ENCODE measurements at regions not wholly inside any gene's neighbourhood (a gene's known extent, or its start where the extent isn't known, plus 50 kb on each side); places are given as distances from the start of the nearest gene placed in this dataset.

DNA sequence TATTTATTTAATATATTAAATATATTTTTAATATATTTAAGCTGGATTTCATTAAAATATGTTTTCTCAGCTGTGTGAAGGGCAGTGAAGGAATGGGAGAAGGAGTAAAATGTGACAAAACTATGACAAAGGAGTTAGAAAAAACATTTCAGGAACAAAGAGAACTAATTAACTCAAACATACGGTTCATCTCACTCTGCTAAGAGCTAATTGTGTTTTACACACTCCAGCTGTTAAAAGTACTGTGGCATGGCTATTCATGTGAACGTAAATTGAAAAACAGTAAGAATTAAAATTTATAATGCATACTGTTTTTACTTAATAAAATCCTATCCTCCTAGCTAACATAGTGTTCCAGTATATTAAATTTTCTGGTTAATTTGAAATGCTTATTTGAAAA lies 262.5 kb upstream of the GNAI1 start:
- no peak for DNase-seq (ENCODE audit: low read depth)

DNA sequence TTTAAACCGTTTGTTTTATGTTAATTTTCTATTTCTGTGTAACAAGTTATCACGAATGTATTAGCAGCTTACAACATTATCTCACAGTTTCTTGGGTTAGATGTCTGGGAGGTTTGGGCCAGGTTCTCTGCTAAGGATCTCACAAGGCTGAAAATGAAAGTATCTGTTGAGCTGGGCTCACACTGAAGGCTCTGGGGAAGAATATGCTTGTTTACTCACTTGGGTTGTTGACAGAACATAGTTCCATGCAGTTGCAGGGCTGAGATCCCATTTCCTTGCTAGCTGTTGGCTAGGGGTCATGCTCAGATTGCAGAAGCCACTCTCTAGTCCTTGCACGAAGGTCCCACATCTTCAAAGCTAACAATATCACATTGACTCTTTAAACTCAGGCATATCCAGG lies 266.6 kb upstream of the GNAI1 start:
- DNase-seq (ENCODE audit: low read depth) = no peak

DNA sequence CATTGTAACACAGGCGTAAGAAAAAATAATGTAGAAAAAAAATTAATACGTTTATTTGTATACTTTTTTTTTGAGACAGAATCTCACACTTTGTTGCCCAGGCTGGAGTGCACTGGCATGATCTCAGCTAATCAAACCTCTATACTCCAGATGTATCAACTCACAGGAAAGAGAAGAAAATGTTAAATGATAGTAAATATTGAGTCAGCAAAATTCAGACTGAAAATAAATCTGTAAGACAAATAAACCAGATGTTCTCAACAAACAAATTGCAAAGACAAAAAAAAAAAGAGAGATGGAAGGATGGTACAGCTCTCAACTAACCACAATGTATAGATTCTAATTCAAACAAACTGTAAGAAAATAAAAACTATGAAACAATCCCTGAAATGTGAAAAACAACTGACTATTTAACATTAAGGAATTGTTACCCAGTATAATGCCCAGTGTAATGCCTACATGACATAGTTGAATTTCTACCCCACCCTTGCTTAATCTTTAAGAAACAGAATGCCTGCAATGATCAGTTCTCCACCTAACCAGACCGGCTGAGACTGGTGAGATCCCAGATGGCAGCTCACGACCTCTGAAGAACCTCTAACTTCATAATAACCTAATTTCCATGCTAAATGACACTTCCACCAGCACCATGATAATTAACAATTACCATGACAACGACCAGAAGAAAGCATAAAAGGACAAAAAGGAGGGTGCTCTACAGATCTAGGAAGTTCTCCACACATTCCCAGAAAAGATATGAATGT lies 272.0 kb upstream of the GNAI1 start:
- no peak for DNase-seq (ENCODE audit: low read depth)

DNA sequence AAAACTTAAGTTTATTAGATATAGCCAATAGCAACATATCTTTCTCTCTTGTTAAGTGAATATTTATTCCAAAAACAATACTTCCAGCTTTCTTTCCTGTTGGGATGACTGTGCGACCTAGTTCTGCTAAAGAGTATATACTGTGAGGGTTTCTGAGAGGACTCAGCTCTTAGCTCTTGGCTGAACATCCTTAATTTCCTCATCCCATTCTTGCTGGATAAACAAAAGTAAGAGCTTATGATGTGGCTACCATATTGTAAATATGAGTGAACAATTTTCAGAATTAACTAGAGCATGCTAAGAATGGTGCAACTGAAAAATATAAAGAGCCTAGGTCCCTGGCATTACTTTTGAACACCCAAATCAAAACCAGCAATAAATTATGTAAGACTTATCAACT lies 279.5 kb upstream of the GNAI1 start:
- no peak for DNase-seq (ENCODE audit: low read depth)

DNA sequence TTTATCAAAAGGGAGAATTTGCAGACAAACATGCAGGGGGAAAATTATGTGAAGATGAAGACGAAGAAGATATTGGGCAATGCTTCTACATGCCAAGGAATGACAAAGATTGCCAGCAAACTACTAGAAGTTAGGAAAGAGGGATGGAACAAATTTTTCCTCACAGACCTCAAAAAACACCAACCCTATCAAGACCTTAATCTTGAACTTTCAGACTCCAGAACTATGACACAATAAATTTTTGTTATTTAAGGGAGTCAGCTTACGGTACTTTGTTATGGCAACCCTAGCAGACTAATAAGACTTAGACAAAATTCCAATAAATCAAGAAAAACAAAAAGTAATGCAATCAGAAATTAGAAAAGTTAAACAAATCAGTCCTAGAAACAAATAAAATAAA lies 280.0 kb upstream of the GNAI1 start:
- DNase-seq (ENCODE audit: low read depth) = no peak

DNA sequence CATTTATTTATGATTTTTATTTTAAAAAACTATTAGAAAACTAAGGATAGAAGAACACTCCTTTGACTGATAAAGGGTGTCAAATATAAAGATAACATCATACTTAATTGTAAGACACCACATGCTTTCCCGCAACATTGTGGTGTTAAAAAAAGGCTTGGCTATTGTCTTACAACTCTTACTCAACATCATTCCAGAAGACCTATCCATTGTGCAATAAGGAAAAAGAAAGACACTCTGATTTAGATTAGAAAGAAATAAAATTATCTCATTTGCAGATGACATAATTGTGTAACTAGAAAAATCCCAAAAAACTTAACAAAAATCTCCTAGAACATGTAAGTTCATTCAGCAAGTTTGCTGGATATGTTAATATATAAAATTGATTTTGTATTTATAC lies 296.7 kb upstream of the GNAI1 start:
- no peak for DNase-seq (ENCODE audit: low read depth)

DNA sequence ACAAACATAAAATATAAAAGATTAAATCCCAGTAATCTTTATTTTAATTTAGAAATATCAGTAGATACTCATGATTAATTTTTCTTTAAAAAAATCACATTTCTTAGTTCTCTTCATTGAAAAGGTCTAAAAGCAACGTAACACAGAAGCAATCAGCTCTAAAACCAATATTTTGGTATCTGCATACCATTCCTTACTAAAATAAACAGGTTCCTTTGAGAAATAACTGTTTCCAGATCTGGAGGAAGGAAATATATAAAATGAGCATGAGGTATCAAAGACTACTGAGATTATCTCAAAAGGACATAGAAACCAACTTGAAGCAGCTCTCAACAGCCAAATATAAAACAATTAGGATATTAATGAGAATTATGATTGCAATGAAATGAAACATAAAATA lies 301.0 kb upstream of the GNAI1 start:
- no peak for DNase-seq (ENCODE audit: low read depth)

DNA sequence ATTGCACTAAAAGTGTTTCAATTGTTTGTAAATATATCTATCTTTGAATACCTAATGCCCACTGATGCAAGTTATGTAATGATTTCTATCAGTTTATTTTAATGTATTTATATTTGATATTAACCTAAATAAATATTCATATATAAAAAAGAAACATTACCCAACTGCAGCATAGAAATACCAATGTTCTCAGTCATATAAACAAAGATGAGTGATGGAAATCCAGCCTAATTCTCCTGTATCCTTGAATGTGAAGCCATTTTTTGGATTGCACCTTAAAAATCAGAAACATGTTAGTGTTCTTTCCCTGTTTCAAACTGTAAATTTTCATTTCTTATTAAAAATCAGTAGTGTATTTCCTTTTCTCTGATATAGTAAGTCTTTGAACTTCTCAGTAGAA lies 305.8 kb upstream of the GNAI1 start:
- DNase-seq (ENCODE audit: low read depth) = no peak

DNA sequence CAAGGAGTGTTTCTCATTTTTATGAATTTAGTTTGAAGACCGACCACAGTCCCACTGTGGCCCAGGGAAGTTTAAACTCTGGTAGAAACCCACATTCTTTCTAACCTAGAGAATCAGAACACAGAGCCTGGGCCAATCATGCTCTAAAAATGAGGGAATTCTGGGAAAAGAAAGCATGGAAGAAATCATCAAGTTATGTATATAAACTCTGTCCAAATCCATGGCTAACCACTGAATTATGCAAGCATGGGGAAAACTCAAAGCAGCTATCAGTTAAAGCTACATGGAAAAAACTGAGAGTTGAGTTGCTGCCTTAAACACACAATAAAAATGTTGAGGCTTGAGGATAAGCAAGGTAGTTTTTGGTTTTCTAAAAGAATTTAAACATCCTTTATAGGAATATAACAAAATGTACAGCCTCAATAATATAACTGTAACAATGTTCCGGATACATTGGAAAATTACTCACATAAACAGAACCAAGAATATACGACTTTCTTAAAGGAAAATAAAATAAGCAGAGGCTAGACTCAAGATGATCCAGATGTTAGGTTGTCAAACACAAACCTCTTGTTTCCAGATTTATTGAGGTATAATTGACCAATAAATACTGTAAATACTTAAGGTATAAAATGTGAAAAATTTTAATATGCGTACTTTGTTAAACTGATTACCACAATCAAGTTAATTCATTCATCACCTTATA lies 311.2 kb upstream of the GNAI1 start:
- DNase-seq (ENCODE audit: low read depth) = no peak

DNA sequence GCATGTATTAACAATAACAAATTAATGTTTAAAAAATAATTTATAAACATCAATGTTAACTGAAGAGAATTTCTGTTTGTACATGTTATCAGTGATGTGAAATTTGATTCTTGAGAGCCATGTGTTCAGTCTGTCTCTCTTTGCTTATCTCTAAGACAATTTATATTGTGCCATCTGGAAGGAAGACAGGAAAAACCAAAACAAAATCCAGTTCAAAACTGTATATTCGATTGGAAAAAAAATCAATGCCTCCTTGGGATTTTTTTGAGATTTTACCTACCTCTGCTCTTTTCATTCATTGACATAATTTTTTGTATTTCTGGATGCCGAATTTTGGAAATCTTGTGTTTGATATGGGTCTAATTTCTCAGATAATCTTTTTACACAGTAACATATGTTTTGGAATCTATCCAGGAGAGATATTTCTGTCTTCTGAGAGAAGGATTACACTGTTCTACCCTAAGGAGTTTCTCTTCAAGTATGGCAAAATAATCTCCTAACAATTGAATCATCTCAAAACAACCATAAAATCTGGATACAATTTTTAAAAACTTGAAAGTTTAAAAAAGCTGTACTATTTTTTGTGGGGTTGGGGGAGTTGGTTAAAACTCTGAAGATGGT lies 311.9 kb upstream of the GNAI1 start:
- DNase-seq (ENCODE audit: low read depth) = no peak

DNA sequence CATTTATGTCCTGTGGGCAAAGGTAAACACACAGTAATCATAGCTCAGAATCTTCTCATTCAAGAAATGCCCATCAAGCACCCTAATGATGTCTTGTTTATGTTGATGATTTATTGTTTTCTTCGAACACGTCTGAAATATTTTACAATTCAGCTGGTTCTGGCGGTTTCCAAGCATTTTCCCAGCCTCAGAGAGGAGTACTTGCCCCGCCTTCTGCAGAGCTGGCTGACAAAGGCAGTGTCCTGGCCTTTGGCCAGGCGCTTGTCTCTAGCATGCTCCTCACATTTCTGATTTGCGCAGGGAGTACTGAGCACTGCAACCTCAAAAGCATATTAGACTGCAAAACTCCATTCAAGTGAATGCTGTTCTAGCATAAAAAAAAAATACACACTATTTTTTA lies 314.2 kb upstream of the GNAI1 start:
- no peak for DNase-seq (ENCODE audit: low read depth)

DNA sequence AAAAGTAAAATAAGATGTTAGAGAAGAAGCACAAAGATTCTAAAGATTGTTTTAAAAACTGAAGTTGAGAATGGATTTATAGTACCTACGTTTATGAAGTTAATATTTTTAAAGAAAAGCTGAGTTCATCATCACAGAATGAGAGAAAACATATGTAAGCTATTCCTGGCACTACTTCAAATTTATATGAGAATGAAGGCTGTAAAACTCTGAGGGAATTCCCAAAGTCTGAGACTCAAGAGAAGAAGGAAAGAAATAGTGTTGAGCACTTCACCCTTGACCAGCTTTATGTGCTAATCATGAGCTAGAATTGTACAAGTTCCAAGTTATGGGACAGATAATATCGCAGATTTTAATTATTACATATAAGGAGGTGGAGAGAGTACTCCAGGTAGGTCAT lies 323.7 kb upstream of the GNAI1 start:
- no peak for DNase-seq (ENCODE audit: low read depth)

DNA sequence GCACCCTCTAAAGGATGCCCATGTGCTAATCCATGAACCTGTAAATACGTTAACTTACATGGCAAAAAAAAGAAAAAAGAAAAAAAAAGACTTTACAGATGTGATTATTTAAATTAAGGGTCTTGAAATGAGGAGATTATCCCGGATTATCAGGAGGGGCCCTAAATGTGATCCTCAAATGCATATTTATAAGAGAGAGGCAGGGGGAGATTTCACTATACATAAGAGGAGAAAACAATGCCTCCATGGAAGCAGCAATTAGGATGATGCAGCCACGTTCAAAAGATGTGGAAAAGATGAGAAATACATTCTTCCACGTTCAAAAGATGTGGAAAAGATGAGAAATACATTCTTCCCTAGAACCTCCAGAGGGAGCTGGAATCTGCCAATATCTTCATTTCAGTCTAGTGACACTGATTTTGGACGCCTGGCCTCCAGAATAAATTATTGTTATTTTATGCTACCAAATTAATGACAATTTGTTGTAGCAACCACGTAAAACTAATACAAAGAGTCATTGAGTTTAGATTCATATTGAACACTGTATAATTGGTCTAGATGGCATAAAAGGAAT lies 328.4 kb upstream of the GNAI1 start:
- no peak for DNase-seq (ENCODE audit: low read depth)

DNA sequence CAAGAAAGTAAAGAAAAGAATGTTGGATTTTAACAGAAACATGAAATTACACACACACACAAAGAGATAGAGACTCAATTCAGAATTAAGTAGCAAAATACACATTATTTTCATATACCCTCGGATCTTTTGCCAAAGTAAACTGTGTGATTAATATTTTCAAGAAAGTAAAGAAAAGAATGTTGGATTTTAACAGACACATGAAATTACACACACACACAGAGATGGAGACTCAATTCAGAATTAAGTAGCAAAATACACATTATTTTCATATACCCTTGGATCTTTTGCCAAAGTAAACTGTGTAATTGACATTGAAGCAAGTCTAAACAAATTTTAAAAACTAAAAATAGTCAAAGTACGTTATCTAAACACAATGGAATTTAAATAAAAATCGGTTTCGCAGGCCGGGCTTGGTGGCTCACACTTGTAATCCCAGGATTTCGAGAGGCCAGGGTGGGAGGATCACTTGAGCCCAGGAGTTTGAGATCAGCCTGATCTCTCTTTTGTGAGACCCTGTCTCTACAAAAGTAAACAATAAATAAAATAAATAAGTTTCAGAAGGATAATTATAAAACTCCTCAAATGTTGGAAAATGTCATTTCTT lies 337.3 kb upstream of the MAGI2 start:
- DNase-seq (ENCODE audit: low read depth) = no peak

DNA sequence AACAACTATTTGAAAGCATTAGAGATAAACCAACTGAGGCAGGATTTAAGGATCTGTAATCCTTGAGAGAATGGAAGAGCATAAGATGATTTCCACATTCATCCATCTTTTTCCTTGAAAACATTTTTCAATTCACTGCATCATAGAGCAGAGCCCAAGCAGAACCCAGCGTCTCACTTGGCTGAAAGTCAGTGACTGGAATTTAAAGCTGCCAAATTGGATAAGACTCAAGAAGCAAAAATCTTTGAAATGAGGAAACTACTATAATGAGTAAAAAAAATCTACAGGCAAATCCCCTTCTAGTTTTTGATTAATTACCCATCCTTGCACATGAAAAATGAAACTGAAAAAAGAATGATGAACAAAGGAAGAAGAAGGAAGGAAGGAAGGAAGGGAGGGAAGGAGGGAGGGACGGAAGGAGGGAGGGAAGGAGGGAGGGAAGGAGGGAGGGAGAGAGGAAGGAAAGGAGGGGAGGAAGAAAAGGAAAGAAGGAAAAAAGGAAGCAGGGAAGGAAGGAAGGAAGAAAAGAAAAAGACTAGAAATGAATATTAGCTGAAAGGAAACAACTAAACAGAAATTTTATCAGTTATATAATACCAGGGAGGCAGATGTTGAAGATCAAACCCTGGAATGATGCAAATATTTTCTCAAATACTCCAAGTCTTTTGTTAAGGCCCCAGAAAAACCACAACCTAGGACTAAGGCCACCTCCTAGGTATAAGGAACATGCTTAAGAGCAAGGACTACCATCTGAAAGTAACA lies 336.3 kb upstream of the MAGI2 start:
- no peak for DNase-seq (ENCODE audit: low read depth)

DNA sequence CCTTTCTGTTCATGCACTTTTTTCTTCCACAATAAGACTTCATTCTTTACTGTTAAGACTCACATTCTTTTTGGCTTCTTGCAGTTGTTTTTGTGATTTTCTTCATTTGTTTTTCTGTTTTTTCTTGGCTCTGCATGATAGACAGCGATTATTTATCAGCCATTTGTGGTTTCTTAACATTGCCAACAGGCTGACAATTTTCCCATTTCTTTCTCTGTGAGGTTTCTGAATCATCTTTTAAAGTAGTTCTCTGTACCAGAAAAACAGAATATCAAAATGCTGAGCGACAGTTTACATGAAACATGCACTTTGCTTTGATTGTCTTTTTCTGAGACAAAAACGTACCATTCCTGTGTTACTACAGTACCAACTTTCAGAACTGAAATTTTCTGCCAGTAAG lies 334.2 kb upstream of the MAGI2 start:
- no peak for DNase-seq (ENCODE audit: low read depth)

DNA sequence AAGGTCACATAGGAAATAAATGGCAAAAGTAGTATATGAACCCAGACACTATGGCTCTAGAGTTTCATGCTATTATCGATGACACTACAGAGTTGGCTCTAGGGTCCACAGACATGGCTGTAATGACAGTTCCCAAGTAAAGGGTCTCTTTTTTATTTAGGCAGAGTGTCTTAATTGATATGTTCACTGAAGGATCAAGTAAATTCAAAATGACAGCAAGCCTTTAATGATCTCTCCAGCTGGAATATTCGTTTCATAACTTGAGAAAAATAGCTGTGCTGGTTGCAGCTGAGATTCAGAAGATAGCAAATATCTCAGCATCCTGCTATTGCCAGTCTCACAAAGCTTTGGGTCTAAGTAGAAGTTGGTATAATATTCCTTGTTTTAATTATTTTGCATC lies 333.6 kb upstream of the MAGI2 start:
- no peak for DNase-seq (ENCODE audit: low read depth)

DNA sequence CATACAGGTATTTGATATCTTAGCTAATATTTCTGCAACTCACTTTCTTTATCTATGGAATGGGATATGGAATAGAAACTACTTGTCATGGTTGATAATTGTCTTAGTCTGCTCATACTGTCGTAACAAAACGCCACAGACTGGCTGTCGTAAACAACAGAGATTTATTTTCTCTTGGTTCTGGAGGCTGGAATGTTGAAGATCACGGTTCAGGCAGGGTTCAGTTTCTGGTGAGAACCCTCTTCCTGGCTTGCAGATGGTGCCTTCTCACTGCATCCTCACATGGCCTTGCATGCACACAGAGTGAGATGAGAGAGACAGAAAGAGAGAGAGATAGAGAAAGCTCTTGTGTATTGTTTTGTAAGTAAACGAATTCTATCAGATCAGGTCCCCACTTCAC lies 332.7 kb upstream of the MAGI2 start:
- no peak for DNase-seq (ENCODE audit: low read depth)

DNA sequence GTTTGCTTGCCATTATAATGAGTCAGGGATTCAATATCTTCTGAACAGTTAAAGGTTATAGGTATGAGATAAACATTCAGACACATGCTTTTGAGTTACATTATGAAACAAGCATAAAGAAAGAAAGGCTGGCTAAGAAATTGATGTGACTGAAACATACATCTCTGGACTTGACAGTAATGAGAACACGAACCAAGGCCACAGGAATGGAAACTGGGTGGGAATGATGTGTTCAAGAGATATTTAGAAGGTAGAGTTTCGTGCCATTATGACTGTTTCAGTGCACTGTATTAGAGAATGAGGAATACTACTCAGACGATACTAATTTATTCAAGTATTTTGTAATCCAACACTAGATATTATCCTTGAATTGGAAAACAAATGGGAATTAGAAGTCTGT lies 332.1 kb upstream of the MAGI2 start:
- no peak for DNase-seq (ENCODE audit: low read depth)

DNA sequence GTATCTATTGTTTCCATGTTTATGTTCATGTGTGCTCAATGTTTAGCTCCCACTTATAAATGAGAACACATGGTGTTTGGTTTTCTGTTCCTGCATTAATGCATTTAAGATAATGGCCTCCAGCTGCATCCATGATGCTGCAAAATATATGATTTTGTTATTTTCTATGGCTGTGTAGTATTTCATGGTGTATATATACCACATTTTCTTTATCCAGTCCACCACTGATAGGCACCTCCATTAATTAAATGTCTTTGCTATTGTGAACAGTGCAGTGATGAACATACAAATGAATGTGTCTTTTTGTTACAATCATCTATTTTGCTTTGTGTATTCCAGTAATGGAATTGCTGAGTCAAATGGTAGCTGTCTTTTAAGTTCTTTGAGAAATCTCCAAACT lies 329.4 kb upstream of the MAGI2 start:
- no peak for DNase-seq (ENCODE audit: low read depth)

DNA sequence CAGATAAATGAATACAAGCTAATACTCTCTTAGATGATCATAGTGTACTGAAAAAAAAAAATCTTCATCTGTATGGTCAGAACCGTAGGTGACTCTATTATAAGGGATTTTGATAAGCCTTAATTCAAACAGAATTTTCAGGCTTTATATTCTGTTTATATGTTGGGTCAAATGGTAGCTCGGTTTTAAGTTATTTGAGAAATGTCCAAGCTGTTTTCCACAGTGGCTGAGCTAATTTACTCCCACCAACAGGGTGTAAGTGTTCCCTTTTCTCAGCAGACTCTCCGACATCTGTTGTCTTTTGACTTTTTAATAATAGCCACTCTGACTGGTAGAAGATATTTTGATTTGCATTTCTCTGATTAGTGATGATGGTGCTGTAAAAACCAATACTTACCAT lies 328.8 kb upstream of the MAGI2 start:
- DNase-seq (ENCODE audit: low read depth) = no peak

DNA sequence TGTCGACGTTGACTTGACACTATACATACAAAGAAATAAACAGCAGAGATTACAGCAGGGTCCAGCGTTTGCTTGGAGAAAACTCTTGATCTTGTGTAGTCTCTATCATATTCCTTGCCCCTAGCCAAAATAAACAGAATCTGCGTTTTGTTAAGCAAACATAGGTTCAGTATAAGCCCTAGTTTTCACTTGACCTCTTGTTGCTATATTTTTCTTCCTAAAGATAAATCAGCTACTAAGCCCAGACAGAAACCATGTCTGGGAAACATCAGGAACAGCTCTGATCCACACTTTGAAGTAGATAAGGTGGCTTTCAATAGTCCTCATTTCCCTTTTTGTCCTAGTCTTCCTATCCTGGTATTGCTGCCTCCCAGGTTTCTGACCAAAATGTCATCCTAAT lies 328.2 kb upstream of the MAGI2 start:
- no peak for DNase-seq (ENCODE audit: low read depth)
